Neuronal stem cell (in vitro differentiated cells): ENCODE measurements at regions not wholly inside any gene's neighbourhood (a gene's known extent, or its start where the extent isn't known, plus 50 kb on each side); places are given as distances from the start of the nearest gene placed in this dataset.

ENCODE experiments used
- DNase-seq: peaks from one replicate; pipeline ENCODE4 v3.0.0-alpha.2; 2013; ENCODE audit warnings: low spot score
- H2AFZ ChIP-seq: one replicate; pipeline ENCODE4 v1.6.1; 2013; ENCODE audit warnings: mild to moderate bottlenecking, low read length, inconsistent platforms
- H2AK5ac ChIP-seq: 2 replicates; pipeline ENCODE4 v1.6.1; 2013; ENCODE audit warnings: low read depth, mild to moderate bottlenecking, inconsistent platforms, low read length, moderate library complexity, mixed read lengths
- H2BK120ac ChIP-seq: 2 replicates; pipeline ENCODE4 v1.6.1; 2013; ENCODE audit warnings: low read depth, mild to moderate bottlenecking, inconsistent platforms, low read length, moderate library complexity, mixed read lengths
- H2BK12ac ChIP-seq: one replicate; pipeline ENCODE4 v1.6.1; 2013; ENCODE audit warnings: low read length, inconsistent platforms
- H2BK15ac ChIP-seq: 2 replicates; pipeline ENCODE4 v1.6.1; 2013; ENCODE audit warnings: mild to moderate bottlenecking, low read length, inconsistent platforms, mixed read lengths
- H2BK5ac ChIP-seq: one replicate; pipeline ENCODE4 v1.6.1; 2013; ENCODE audit warnings: inconsistent platforms, mild to moderate bottlenecking, low read length, moderate library complexity
- H3K14ac ChIP-seq: one replicate; pipeline ENCODE4 v1.6.1; 2013; ENCODE audit warnings: low read length, inconsistent platforms
- H3K18ac ChIP-seq: 2 replicates; pipeline ENCODE4 v1.6.1; 2013; ENCODE audit warnings: low read length, inconsistent platforms
- H3K23ac ChIP-seq: 2 replicates; pipeline ENCODE4 v1.6.1; 2013; ENCODE audit warnings: low read depth, mild to moderate bottlenecking, mixed read lengths, low read length, inconsistent platforms; ENCODE audit not compliant: poor library complexity
- H3K27ac ChIP-seq: replicated peaks from 3 replicates; pipeline ENCODE4 v1.5.1; 2013; ENCODE audit warnings: low read length, inconsistent platforms
- H3K27me3 ChIP-seq, 3 experiments: 2 replicates each; pipeline ENCODE4 v1.6.1; 2013; ENCODE audit warnings: low read length in 3 of 3, mild to moderate bottlenecking in 2 of 3, inconsistent platforms in 1 of 3, low read depth in 1 of 3, mixed read lengths in 1 of 3, moderate library complexity in 1 of 3; ENCODE audit not compliant: control insufficient read depth in 3 of 3, insufficient read depth in 3 of 3
- H3K36me3 ChIP-seq, 2 donors: replicated peaks in 1 of 2; 2 replicates each; pipeline ENCODE4 v1.6.1; 2013; ENCODE audit warnings: low read length in 2 of 2; ENCODE audit not compliant: control insufficient read depth in 2 of 2, insufficient read depth in 2 of 2
- H3K4ac ChIP-seq: 2 replicates; pipeline ENCODE4 v1.6.1; 2013; ENCODE audit warnings: inconsistent platforms, mild to moderate bottlenecking, low read length, moderate library complexity
- H3K4me1 ChIP-seq, 2 donors: 1 replicate in 1 of 2; 2 replicates in 1 of 2; pipeline ENCODE4 v1.6.1; 2013; ENCODE audit warnings: low read length in 2 of 2, low read depth in 1 of 2; ENCODE audit not compliant: control insufficient read depth in 2 of 2, insufficient read depth in 1 of 2
- H3K4me2 ChIP-seq: one replicate; pipeline ENCODE4 v1.6.1; 2013; ENCODE audit warnings: mild to moderate bottlenecking, low read length, inconsistent platforms; ENCODE audit not compliant: insufficient read depth, poor library complexity, severe bottlenecking
- H3K4me3 ChIP-seq, 2 donors: 2 replicates each; pipeline ENCODE4 v1.5.1; 2013; ENCODE audit warnings: low read length in 2 of 2, mild to moderate bottlenecking in 2 of 2, inconsistent platforms in 1 of 2, moderate library complexity in 1 of 2
- H3K79me1 ChIP-seq: one replicate; pipeline ENCODE4 v1.6.1; 2013; ENCODE audit warnings: low read depth, mild to moderate bottlenecking, inconsistent platforms, low read length, moderate library complexity
- H3K9ac ChIP-seq: one replicate; pipeline ENCODE4 v1.6.1; 2013; ENCODE audit warnings: mild to moderate bottlenecking, low read depth, low read length, inconsistent platforms; ENCODE audit not compliant: poor library complexity
- H3K9me3 ChIP-seq, 2 donors: replicated peaks in 1 of 2; 2 replicates each; pipeline versions ENCODE3 to v1.6.1; 2013; ENCODE audit warnings: low read length in 2 of 2, mild to moderate bottlenecking in 2 of 2, inconsistent platforms in 1 of 2, low read depth in 1 of 2, mixed read lengths in 1 of 2, moderate library complexity in 1 of 2; ENCODE audit not compliant: control insufficient read depth in 2 of 2, insufficient read depth in 1 of 2
- H4K8ac ChIP-seq: one replicate; pipeline ENCODE4 v1.6.1; 2013; ENCODE audit warnings: low read depth, mild to moderate bottlenecking, inconsistent platforms, low read length, moderate library complexity
- H4K91ac ChIP-seq: one replicate; pipeline ENCODE4 v1.6.1; 2013; ENCODE audit warnings: low read length, low read depth, mild to moderate bottlenecking, inconsistent platforms; ENCODE audit not compliant: poor library complexity
- WGBS, 2 donors: extraction: QIAGEN DNeasy Blood & Tissue Kit; methylation state at CpG; one replicate each; pipeline ENCODE4 v1.1.7; 2013; ENCODE audit warnings: missing lambda C conversion rate in 2 of 2, mixed read lengths in 1 of 2; ENCODE audit not compliant: insufficient read length in 2 of 2, insufficient replicate concordance in 1 of 2; ENCODE audit errors: extremely low coverage in 2 of 2; 5-methylcytosine and 5-hydroxymethylcytosine counted together

- no peak for DNase-seq
Observed at GRCh38 chr7:145212050-145212449, 376.2 kb upstream of the TPK1 start.

GRCh38 chr7:145211211-145211610 lies 375.4 kb upstream of the TPK1 start:
- H3K9me3 ChIP-seq: no peaks in the 10 kb centered on the region
- no peak overlapping the region for H2BK5ac ChIP-seq
- no peak overlapping the region for H2BK120ac ChIP-seq
- DNase-seq: no peak
- no peak overlapping the region for H3K4me2 ChIP-seq
- no peak overlapping the region for H3K4me3 ChIP-seq
- WGBS, 2 donors: no CpG with 5 or more reads among the region's 2 CpGs
- H2AFZ ChIP-seq: no peak overlapping the region
- H3K4ac ChIP-seq: no peak overlapping the region
- H3K27me3 ChIP-seq: no peaks in the 10 kb centered on the region
- H3K18ac ChIP-seq: no peak overlapping the region
- H3K23ac ChIP-seq: no peak overlapping the region
- H3K4me1 ChIP-seq: no peaks in the 10 kb centered on the region
- no peaks in the 10 kb centered on the region for H3K79me1 ChIP-seq
- no peaks in the 10 kb centered on the region for H3K36me3 ChIP-seq
- no peak overlapping the region for H4K8ac ChIP-seq
- H2BK15ac ChIP-seq: no peak overlapping the region
- H2AK5ac ChIP-seq: no peak overlapping the region
- no peak overlapping the region for H3K14ac ChIP-seq
- no peak overlapping the region for H4K91ac ChIP-seq
- H3K9ac ChIP-seq: no peak overlapping the region
- H2BK12ac ChIP-seq: no peak overlapping the region
- no peak overlapping the region for H3K27ac ChIP-seq

More at GRCh38 chr7:145212050-145212449, 376.2 kb upstream of the TPK1 start:
- H2BK120ac ChIP-seq: no peak overlapping the region
- no peak overlapping the region for H3K4me3 ChIP-seq
- no peak overlapping the region for H2AK5ac ChIP-seq
- no peak overlapping the region for H3K27ac ChIP-seq
- H3K36me3 ChIP-seq: no peaks in the 10 kb centered on the region
- H3K4me2 ChIP-seq: no peak overlapping the region
- H3K14ac ChIP-seq: no peak overlapping the region
- no peak overlapping the region for H3K4ac ChIP-seq
- H3K4me1 ChIP-seq: no peaks in the 10 kb centered on the region
- no peak overlapping the region for H3K9ac ChIP-seq
- no peaks in the 10 kb centered on the region for H3K27me3 ChIP-seq
- H4K8ac ChIP-seq: no peak overlapping the region
- H2BK5ac ChIP-seq: no peak overlapping the region
- no peak overlapping the region for H4K91ac ChIP-seq
- no peak overlapping the region for H2BK12ac ChIP-seq
- no peaks in the 10 kb centered on the region for H3K9me3 ChIP-seq
- no peak overlapping the region for H2BK15ac ChIP-seq
- WGBS, 2 donors: no CpG with 5 or more reads among the region's 6 CpGs
- no peak overlapping the region for H3K23ac ChIP-seq
- H3K79me1 ChIP-seq: no peaks in the 10 kb centered on the region
- H3K18ac ChIP-seq: no peak overlapping the region
- no peak overlapping the region for H2AFZ ChIP-seq

GRCh38 chr7:145193951-145194350 lies 358.1 kb upstream of the TPK1 start:
- WGBS, 2 donors: no CpG with 5 or more reads among the region's 4 CpGs

GRCh38 chr7:145184956-145185355 lies 349.1 kb upstream of the TPK1 start:
- Histone ChIP-seq H3K27ac (no peak overlapping the region), H3K4me3 (no peak overlapping the region), H2BK15ac (no peak overlapping the region)

More at GRCh38 chr7:145193951-145194350, 358.1 kb upstream of the TPK1 start:
- H2AFZ ChIP-seq: no peak overlapping the region
- H3K23ac ChIP-seq: no peak overlapping the region
- H3K4ac ChIP-seq: no peak overlapping the region
- H3K4me2 ChIP-seq: no peak overlapping the region
- no peaks in the 10 kb centered on the region for H3K79me1 ChIP-seq
- no peak overlapping the region for H3K4me3 ChIP-seq
- no peak overlapping the region for H2BK120ac ChIP-seq
- no peak overlapping the region for H4K8ac ChIP-seq
- DNase-seq: no peak
- no peak overlapping the region for H3K18ac ChIP-seq
- H2BK5ac ChIP-seq: no peak overlapping the region
- H3K14ac ChIP-seq: no peak overlapping the region
- H3K36me3 ChIP-seq: no peaks in the 10 kb centered on the region
- H3K27ac ChIP-seq: no peak overlapping the region
- no peaks in the 10 kb centered on the region for H3K4me1 ChIP-seq
- H4K91ac ChIP-seq: no peak overlapping the region
- no peak overlapping the region for H3K9ac ChIP-seq
- H3K27me3 ChIP-seq: no peaks in the 10 kb centered on the region
- H2AK5ac ChIP-seq: no peak overlapping the region
- no peak overlapping the region for H2BK15ac ChIP-seq
- H2BK12ac ChIP-seq: no peak overlapping the region
- H3K9me3 ChIP-seq: no peaks in the 10 kb centered on the region

More at GRCh38 chr7:145184956-145185355, 349.1 kb upstream of the TPK1 start:
- H3K23ac ChIP-seq: no peak overlapping the region
- no peak overlapping the region for H4K8ac ChIP-seq
- H3K36me3 ChIP-seq: no peaks in the 10 kb centered on the region
- H2AFZ ChIP-seq: no peak overlapping the region
- no peak overlapping the region for H2BK12ac ChIP-seq
- H3K14ac ChIP-seq: no peak overlapping the region
- no peak for DNase-seq
- no peak overlapping the region for H3K4ac ChIP-seq
- H3K27me3 ChIP-seq: no peaks in the 10 kb centered on the region
- H3K4me1 ChIP-seq: no peaks in the 10 kb centered on the region
- H2BK5ac ChIP-seq: no peak overlapping the region
- no peak overlapping the region for H3K4me2 ChIP-seq
- no peak overlapping the region for H3K18ac ChIP-seq
- H3K79me1 ChIP-seq: no peaks in the 10 kb centered on the region
- WGBS, 2 donors: no CpG with 5 or more reads among the region's 2 CpGs
- no peak overlapping the region for H4K91ac ChIP-seq
- H2BK120ac ChIP-seq: no peak overlapping the region
- no peaks in the 10 kb centered on the region for H3K9me3 ChIP-seq
- no peak overlapping the region for H2AK5ac ChIP-seq
- H3K9ac ChIP-seq: no peak overlapping the region
